HFFc6 (cell line): ENCODE measurements at regions not wholly inside any gene's neighbourhood (a gene's known extent, or its start where the extent isn't known, plus 50 kb on each side); places are given as distances from the start of the nearest gene placed in this dataset.

Experiments
- DNase-seq: peaks from one replicate; pipeline ENCODE4 v3.0.0-alpha.2; 2018
- H3K27ac Mint-ChIP-seq: 2 replicates; pipeline ENCODE4 v1.8.0; 2020; ENCODE audit warnings: mild to moderate bottlenecking, mixed read lengths
- H3K27me3 Mint-ChIP-seq: 2 replicates; pipeline ENCODE4 v1.8.0; 2021; ENCODE audit warnings: mild to moderate bottlenecking, moderate library complexity, mixed read lengths; ENCODE audit not compliant: insufficient read depth
- H3K36me3 Mint-ChIP-seq: 2 replicates; pipeline ENCODE4 v1.8.0; 2021; ENCODE audit warnings: low read depth, mixed read lengths
- H3K4me1 Mint-ChIP-seq: 2 replicates; pipeline ENCODE4 v1.8.0; 2020; ENCODE audit warnings: low read depth, mixed read lengths
- H3K4me3 Mint-ChIP-seq: 2 replicates; pipeline ENCODE4 v1.8.0; 2020; ENCODE audit warnings: mild to moderate bottlenecking, moderate library complexity, mixed read lengths
- H3K9me3 Mint-ChIP-seq: 2 replicates; pipeline ENCODE4 v1.8.0; 2020; ENCODE audit warnings: mild to moderate bottlenecking, mixed read lengths
- TF ChIP-seq, protein P1 (sequence below): fragments of 200-600 bp; sonication (generic); IDR thresholded peaks from 2 replicates; pipeline ENCODE4 v1.5.0; 2021; ENCODE audit warnings: antibody characterized with exemption, mild to moderate bottlenecking

DNA sequence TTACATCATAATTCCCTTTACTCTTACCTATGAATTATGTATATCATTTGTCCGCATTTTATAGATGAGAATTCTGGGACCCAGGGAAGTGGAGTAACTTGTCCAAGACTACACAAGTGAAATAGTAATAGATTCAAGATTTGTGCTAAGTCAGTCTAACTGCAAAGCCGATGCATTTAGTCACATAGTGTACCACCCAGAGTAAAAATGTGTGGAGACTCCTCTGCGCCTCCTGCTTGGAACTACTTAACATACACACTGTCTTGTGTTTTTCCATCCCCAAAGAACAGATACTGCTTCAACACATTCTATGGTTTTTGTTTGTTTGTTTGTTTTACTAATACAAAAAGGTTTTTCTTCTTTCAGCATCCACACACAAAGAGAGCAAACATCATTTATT is 729.8 kb downstream of the PRELID2 start:
- no peak for DNase-seq
- H3K4me1 Mint-ChIP-seq: peaks cover 15% of the 10 kb centered on the region
- H3K36me3 Mint-ChIP-seq: no peaks in the 10 kb centered on the region
- TF ChIP-seq, protein P1, sequence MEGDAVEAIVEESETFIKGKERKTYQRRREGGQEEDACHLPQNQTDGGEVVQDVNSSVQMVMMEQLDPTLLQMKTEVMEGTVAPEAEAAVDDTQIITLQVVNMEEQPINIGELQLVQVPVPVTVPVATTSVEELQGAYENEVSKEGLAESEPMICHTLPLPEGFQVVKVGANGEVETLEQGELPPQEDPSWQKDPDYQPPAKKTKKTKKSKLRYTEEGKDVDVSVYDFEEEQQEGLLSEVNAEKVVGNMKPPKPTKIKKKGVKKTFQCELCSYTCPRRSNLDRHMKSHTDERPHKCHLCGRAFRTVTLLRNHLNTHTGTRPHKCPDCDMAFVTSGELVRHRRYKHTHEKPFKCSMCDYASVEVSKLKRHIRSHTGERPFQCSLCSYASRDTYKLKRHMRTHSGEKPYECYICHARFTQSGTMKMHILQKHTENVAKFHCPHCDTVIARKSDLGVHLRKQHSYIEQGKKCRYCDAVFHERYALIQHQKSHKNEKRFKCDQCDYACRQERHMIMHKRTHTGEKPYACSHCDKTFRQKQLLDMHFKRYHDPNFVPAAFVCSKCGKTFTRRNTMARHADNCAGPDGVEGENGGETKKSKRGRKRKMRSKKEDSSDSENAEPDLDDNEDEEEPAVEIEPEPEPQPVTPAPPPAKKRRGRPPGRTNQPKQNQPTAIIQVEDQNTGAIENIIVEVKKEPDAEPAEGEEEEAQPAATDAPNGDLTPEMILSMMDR: no peak
- H3K9me3 Mint-ChIP-seq: no peaks in the 10 kb centered on the region
- no peak overlapping the region for H3K27ac Mint-ChIP-seq
- no peaks in the 10 kb centered on the region for H3K27me3 Mint-ChIP-seq
- no peak overlapping the region for H3K4me3 Mint-ChIP-seq

DNA sequence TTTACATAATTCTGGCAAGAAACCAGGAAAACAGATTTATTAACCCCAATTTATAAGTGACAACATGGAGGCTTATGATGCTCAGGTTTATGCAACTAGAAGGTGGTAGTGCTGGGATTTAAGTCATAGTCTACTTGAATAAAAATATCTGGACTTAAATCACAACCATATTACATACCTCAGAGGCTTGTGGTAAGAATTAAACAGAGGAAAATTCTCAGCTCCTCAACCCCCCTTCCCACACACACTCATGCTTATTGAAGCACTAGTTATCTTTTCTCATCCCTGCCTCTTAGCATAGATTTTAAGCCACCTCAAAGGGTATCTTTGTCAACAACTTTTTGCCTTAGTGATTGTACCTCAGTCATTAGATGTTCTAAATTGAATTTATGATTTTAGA is 731.0 kb downstream of the PRELID2 start:
- no peaks in the 10 kb centered on the region for H3K9me3 Mint-ChIP-seq
- TF ChIP-seq, protein P1: no peak
- no peaks in the 10 kb centered on the region for H3K27me3 Mint-ChIP-seq
- H3K36me3 Mint-ChIP-seq: no peaks in the 10 kb centered on the region
- H3K4me1 Mint-ChIP-seq: peaks cover 13% of the 10 kb centered on the region
- H3K4me3 Mint-ChIP-seq: no peak overlapping the region
- no peak overlapping the region for H3K27ac Mint-ChIP-seq
- DNase-seq: no peak

DNA sequence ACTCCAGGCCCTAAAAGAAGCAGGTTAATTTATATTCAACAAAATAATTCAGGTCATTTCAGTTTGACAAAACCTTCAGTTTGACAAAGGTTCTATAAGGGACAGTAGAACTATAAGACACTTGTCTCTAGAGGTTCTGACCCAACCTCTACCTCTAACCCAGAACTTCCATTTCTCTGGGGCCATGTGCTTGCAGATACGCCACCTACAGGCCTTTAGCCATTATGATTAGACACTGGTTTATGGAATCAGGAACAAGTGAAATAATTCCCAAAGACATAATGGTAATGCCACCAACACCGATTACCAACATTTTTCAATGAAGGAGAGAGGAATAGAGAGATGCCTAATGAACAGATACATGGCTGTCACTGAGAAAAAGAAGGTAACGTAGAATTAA is 733.9 kb downstream of the PRELID2 start:
- Mint-ChIP-seq H3K4me3 (no peak overlapping the region), H3K9me3 (peaks cover 3% of the 10 kb centered on the region; the same call in 1 of the 2 replicates)
- DNase-seq: no peak

DNA sequence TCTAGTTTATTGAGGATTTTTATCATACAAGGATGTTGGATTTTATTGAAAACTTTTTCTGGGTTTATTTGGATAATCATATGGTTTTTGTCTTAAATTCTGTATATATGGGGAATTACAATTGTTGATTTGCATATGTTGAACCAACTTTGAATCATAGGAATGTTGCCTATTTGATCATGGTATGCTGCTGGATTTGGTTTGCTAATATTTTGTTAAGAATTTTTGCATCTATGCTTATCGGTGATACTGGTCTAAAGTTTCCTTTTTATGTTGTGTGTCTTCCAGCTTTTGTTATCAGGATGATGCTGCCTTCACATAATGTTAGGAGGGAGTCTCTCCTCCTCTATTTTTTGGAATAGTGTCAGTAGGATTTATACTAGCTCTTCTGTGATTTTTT is 745.0 kb downstream of the PRELID2 start:
- Mint-ChIP-seq H3K9me3 (no peaks in the 10 kb centered on the region), H3K27me3 (0 out of 2 replicates have a peak, but pooled peaks cover 2% of the 10 kb centered on the region), H3K4me1 (no peaks in the 10 kb centered on the region), H3K36me3 (no peaks in the 10 kb centered on the region), H3K27ac (no peak overlapping the region), H3K4me3 (no peak overlapping the region)
- TF ChIP-seq, protein P1: no peak
- DNase-seq: no peak

More for the DNA sequence above, 733.9 kb downstream of the PRELID2 start:
- H3K36me3 Mint-ChIP-seq: peaks cover 8% of the 10 kb centered on the region; the same call in 1 of the 2 replicates
- no peak overlapping the region for H3K27ac Mint-ChIP-seq
- H3K27me3 Mint-ChIP-seq: no peaks in the 10 kb centered on the region
- TF ChIP-seq, protein P1: peak; percentile 82
- peaks cover 13% of the 10 kb centered on the region for H3K4me1 Mint-ChIP-seq

DNA sequence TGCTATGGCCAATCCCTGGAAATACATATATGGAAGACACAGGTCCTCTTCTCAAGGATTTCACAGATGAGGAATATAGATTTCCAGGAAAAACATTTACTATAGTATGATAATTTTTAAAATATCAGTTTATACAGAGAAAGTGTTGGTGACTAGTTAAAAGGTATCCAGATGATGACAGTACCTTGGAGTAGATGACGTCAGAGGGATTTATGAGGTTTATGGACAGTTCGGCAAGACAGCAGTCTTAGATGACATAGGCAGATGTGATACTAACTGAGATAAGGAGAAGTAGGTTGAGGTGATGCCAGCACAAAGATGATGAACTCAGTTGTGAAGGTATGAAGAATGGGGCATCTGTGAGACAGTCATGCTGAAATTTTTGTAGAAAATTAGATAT is 750.3 kb downstream of the PRELID2 start:
- Mint-ChIP-seq H3K4me3 (no peak overlapping the region), H3K4me1 (no peaks in the 10 kb centered on the region), H3K36me3 (no peaks in the 10 kb centered on the region), H3K27me3 (peaks cover 3% of the 10 kb centered on the region; the same call in 1 of the 2 replicates), H3K9me3 (no peaks in the 10 kb centered on the region), H3K27ac (no peak overlapping the region)
- TF ChIP-seq, protein P1: no peak
- no peak for DNase-seq

DNA sequence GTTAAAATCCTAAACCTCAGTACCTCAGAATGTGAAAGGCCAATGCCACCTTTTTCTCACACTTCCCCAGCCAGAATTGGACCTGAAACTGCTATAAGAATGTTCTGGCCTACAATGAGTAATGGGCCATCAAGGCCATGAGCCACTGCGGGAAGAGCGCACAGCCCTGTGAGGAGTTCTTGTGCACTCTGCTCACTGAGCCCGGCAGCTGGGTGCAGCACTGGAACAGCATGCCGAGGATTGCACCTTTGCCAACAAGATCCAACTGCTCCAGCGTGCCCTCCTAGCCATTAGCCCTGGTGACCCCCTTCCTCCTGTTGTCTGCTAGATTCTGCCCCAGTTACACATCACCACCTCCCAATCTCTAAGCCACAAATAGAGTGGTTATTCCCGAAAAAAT is 758.1 kb downstream of the PRELID2 start:
- Mint-ChIP-seq H3K4me3 (no peak overlapping the region), H3K4me1 (peaks cover 24% of the 10 kb centered on the region), H3K9me3 (no peaks in the 10 kb centered on the region), H3K27me3 (peaks cover 1% of the 10 kb centered on the region; the same call in 1 of the 2 replicates), H3K36me3 (no peaks in the 10 kb centered on the region), H3K27ac (no peak overlapping the region)
- TF ChIP-seq, protein P1: no peak
- no peak for DNase-seq
